COLO668 (cell line): ENCODE measurements at regions not wholly inside any gene's neighbourhood (a gene's known extent, or its start where the extent isn't known, plus 50 kb on each side); places are given as distances from the start of the nearest gene placed in this dataset.

Experiments
- DNase-seq: peaks from one replicate; lab custom pipeline; 2025; ENCODE audit not compliant: unreplicated experiment; lab: John Stamatoyannopoulos, UW

- no peak for DNase-seq
These were observed 276.4 kb upstream of the PRMT6 start for GRCh38 chr1:106780066-106780465.

- no peak for DNase-seq
These were observed 275.5 kb upstream of the PRMT6 start for GRCh38 chr1:106780806-106781569.

GRCh38 chr1:106785176-106785575 lies 271.3 kb upstream of the PRMT6 start:
- DNase-seq: no peak

- no peak for DNase-seq
These were observed 269.0 kb upstream of the PRMT6 start for GRCh38 chr1:106787520-106787919.

GRCh38 chr1:106789686-106790085 lies 266.8 kb upstream of the PRMT6 start:
- no peak for DNase-seq

- DNase-seq: no peak
These were observed 265.4 kb upstream of the PRMT6 start for GRCh38 chr1:106791041-106791440.

GRCh38 chr1:106793651-106794050 lies 262.8 kb upstream of the PRMT6 start:
- no peak for DNase-seq

GRCh38 chr1:106798991-106799390 lies 257.5 kb upstream of the PRMT6 start:
- no peak for DNase-seq

- DNase-seq: no peak
These were observed 254.3 kb upstream of the PRMT6 start for GRCh38 chr1:106802181-106802580.

- no peak for DNase-seq
These were observed 242.1 kb upstream of the PRMT6 start for GRCh38 chr1:106814418-106814817.

- DNase-seq: no peak
These were observed 238.9 kb upstream of the PRMT6 start for GRCh38 chr1:106817575-106817974.

- no peak for DNase-seq
These were observed 225.0 kb upstream of the PRMT6 start for GRCh38 chr1:106831511-106831910.

- DNase-seq: no peak
These were observed 219.8 kb upstream of the PRMT6 start for GRCh38 chr1:106836708-106837107.

GRCh38 chr1:106843518-106843917 lies 213.0 kb upstream of the PRMT6 start:
- no peak for DNase-seq

- DNase-seq: no peak
These were observed 209.8 kb upstream of the PRMT6 start for GRCh38 chr1:106846656-106847055.

- no peak for DNase-seq
These were observed 195.4 kb upstream of the PRMT6 start for GRCh38 chr1:106861110-106861509.

GRCh38 chr1:106868828-106869227 lies 187.6 kb upstream of the PRMT6 start:
- DNase-seq: no peak

- no peak for DNase-seq
These were observed 180.9 kb upstream of the PRMT6 start for GRCh38 chr1:106875622-106876021.

- DNase-seq: no peak
These were observed 180.1 kb upstream of the PRMT6 start for GRCh38 chr1:106876384-106876783.

- DNase-seq: no peak
These were observed 176.9 kb upstream of the PRMT6 start for GRCh38 chr1:106879538-106879937.

- DNase-seq: no peak
These were observed 176.2 kb upstream of the PRMT6 start for GRCh38 chr1:106880226-106880625.

GRCh38 chr1:106883208-106883607 lies 173.3 kb upstream of the PRMT6 start:
- DNase-seq: no peak

- DNase-seq: no peak
These were observed 167.4 kb upstream of the PRMT6 start for GRCh38 chr1:106889059-106889458.
